KBM-7 (cell line): ENCODE measurements at regions not wholly inside any gene's neighbourhood (a gene's known extent, or its start where the extent isn't known, plus 50 kb on each side); places are given as distances from the start of the nearest gene placed in this dataset.
"Not testable (repeated sequence)": the region's sequence is repeated elsewhere in the genome, so short reads cannot be mapped to it uniquely, and the experiment has no call there.

Experiments
- DNase-seq: peaks from one replicate; pipeline ENCODE4 v3.0.0-alpha.2; 2015
- in situ Hi-C: fragments of 300-500 bp; cut with MboI; formaldehyde crosslinking; loops from 2 replicates; pipeline ENCODE4 v1.14.3; 2020; ENCODE audit warnings: low sequenced_read_pairs, low pct_unique_long_range_greater_than_20kb, mixed read lengths

DNA sequence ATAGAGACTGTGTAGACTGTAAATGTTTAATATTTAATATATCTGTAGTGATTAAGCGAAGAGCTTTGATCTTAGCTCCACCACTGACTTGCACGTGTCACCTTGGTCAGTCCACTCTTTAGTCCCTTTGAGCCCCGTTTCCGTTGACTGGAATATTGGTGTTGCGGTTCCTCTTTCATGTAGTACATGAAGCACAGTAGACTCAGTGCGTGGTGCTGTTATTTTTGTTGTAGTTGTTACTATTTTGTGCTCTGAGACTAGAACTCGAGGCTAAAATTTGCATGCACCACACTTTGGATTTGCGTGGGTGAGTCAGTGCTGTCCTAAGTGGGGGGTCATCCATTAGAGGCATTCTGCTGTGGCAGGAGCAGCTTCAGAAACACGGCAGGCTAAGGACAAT is 291.4 kb downstream of the QKI start:
- no peak for DNase-seq
- in situ Hi-C loops, result no loop called here

DNA sequence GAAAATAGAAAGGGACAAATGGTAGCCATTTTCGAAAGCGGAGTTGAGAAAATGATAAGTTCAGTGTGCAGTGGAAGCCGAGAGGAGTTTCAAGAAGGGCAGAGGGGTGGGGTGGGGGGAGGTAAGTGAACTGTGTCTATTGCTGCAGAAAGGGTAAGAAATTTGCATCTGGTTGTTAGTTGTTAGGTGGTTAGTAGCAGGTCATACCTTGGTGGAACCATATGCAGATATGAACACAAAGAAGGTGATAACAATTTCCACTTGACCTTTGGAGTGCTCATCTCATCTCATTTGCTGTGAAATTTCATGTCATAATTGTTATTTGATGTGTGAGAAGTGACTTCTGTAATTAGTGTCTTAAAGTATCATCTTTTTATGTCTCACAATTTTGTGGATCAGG is 288.2 kb downstream of the QKI start:
- in situ Hi-C loops, result no loop called here
- no peak for DNase-seq

DNA sequence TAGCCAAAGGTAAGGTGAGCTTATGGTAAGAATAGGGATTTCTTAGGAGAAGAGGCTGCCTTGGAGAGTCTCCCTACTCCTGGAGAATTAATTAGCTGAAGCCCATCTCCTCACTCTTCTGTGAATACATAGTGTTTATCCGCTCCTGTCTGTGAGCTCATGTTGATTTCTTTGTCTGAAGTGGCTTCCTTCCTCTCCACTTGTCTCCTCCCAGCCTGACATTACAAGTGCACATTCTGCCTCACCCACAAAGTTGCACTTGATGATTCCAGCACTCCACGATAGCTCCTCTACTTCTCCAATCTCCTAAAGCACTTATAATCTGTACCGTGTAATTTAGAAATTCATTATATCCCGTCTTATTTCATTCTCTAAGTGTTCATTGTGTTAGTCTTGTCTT is 287.2 kb downstream of the QKI start:
- in situ Hi-C loops, result no loop called here
- no peak for DNase-seq

DNA sequence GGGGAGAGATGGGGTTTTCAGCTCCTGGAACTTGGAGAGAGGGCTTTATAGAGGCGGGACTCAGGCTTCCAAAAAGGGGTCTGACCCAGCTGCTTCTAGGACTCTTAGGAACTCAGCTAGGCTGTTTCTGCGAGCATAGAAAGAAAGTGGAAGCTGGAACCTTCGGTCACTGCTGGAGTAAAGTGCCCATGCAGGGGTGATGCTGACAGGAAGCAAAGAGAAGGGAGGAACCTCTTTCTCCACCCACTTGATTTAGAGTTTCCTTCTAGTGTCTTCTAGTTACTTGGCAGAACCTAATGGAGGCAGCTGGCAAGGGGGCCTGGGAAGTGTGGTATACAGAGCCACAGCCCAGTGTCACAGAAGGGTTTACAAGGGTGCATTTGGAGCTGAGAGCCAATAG is 283.6 kb downstream of the QKI start:
- DNase-seq, result no peak
- in situ Hi-C loops, result no loop called here

DNA sequence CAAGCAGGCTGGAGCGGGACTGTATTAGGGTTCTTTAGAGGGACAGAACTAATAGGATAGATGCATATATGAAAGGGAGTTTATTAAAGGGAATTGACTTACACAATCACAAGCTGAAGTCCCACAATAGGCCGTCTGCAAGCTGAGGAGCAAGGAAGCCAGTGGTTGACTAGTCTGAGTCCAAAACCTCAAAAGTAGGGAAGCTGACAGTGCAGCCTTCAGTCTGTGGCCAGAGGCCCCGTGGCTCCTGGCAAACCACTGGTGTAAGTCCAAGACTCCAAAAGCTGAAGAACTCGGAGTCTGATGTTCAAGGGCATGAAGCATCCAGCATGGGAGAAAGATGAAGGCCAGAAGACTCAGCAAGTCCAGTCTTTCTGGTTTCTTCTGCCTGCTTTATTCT is 281.8 kb downstream of the QKI start:
- DNase-seq, in situ Hi-C loops: not testable (repeated sequence)

DNA sequence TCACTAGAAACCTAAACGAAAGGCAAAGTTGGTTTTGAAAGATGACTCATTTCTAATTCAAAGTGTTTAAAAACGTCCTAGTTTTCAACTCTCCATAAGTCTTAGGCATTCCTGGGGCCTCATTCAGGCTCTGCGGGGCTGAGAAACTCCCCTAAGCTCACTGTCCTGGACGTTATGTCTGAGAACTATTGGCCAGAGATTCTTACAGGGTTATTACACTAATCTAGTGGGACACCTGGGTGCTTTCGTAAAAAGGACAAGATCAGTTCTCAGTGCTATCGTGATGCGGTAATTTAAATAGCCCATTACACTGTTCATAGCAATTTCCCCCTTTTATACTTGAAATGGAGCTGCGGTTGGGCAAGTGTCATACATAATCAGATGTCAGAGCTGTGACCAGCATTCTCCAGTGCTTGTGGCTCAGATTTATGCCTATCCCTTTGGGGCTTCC is 280.9 kb downstream of the QKI start:
- in situ Hi-C loops, result no loop called here
- no peak for DNase-seq

DNA sequence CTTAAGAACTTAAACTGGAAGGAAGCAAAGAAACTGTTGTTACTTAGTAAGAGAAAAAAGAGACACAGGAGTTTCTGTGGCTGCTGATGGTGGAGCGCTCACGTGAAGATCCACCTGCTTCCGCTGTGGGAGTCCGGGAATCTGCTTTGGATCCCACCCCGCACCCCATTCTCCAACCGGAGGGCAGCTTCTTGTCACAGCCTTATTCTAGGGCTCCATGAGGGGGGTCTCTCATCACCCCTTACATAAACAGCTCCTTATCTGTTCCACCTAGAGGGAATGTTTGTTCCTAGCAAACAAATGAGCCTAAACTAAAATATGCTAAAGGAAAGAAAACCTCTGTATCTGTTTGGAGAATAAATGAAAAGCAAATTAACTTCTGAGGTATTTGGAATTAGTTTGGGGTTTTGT is 280.5 kb downstream of the QKI start:
- in situ Hi-C loops, result no loop called here
- no peak for DNase-seq

DNA sequence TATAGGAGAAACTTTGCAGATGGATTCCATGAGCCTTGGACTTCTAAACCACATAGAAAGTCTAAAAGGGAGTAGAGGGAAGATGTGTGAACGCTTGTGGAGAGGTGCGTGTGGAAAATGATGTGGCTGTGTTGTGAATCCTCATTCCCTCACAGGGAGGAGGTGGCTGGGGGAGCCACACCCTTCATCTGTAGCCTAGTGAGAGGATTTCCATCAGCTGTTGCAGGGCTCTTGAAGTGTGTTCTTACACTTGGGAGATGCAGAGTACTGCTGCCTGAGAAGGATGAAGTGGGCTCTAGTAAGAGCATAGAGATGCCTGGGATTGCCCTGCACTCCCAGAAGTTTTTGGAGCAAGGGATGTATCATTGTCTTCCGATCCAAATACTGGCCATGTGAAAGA is 279.6 kb downstream of the QKI start:
- no peak for DNase-seq
- in situ Hi-C loops, result no loop called here

DNA sequence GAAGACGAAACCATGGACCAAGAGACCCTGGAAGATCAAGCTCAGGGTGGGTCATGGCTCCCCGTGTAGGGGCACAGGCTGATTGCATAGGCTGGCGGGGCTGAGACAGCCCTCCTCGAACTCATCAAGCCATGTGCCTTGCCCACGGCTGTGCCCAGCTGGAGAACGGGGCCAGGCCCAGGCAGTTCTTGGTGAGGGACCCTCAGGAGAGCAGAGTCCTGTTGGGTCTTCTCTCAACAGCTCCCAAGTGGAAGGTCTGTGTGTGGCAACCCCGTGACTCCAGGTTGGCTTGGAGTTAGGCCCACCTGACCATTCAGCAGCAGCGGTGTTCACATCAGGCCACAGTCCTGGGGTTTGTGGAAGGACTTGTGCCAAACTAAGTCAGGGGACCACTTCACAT is 276.5 kb downstream of the QKI start:
- DNase-seq, result no peak
- in situ Hi-C loops, result no loop called here

DNA sequence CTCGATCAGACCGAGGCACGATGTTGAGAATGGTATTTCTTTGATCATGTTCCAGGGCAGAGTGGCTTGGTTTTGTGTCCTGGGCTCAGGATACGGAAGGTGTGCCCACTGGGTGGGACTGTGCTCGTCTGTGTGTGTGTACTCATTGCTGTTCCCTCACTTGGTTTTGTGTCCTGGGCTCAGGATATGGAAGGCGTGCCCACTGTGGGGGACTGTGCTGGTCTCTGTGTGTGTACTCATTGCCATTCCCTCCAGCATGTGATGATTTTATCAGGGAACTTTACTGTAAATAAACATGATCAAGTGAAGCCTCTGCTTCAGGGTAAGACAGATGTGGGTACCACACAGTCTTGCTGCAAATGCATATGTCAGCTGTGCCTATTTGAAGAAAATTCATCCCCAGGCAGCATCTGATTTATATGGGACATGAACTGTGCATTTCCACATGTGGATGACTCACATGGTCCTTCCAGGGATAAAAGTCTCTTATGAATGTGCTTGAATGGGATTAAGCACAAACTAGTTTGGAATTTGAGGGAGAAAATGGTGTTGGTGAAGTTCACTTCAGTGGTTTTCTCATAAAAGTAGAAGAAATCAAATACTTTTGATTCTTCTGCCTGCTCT is 274.3 kb downstream of the QKI start:
- DNase-seq, result no peak
- in situ Hi-C loops, result no loop called here

DNA sequence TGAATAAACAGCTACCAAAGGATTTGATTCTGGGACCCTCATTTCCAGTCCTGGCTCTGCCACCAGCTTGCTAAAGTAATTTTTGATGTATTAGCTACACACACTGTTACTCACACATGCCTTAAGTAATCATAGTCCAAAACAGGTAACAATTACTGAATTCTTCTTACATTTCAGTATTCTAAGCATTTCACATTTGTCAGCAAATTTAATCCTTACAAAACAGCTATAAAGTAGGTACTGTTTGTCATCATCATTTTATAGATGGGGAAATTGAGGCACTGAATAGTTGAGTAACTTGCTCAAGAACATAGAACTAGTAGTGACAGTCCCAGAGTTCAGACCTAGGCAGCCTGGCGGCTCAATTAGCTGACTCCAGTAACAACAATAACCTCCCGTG is 272.6 kb downstream of the QKI start:
- DNase-seq, result no peak
- in situ Hi-C loops, result no loop called here

DNA sequence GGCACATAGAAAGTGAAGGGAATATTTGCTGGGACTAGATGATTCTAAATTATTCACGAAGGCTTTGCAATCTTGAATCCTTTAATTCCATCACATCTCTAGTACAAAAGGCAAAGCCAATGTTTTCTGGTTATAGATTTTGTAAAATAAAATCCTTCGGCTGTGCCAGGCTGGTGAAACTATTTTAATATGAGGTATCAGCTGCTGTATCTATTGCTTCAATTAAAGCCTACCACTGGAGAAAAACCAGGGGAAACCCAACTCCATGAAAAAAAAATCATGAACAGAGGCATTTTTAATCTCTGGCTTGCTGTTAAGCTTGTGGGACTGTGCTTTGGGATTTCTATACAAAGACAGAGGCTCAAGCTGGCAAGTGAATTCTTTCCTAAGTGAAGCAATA is 271.8 kb downstream of the QKI start:
- in situ Hi-C loops, result no loop called here
- no peak for DNase-seq

DNA sequence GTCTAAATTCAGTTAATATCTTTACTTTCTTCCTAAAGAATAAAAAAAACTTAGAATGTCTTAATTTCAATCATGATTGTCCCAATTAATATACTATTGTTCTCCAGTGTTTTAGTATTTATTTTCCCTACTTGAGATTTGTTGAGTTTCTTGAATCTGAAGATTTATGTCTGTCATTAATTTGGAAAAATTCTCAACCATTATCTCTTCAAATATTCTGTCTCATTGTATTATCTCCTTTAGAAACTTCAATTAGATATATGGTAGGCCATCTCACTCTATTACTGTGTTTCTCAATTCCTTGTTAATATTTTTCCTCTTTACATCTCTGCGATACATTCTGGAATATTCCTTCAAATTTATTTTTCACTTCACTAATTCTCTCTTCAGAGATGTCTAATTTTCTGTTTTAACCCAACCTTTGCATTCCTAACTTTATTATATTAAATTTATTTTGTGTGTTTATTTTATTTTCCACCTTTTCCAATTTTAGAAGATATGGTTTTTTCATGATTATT is 268.6 kb downstream of the QKI start:
- in situ Hi-C loops, result no loop called here

DNA sequence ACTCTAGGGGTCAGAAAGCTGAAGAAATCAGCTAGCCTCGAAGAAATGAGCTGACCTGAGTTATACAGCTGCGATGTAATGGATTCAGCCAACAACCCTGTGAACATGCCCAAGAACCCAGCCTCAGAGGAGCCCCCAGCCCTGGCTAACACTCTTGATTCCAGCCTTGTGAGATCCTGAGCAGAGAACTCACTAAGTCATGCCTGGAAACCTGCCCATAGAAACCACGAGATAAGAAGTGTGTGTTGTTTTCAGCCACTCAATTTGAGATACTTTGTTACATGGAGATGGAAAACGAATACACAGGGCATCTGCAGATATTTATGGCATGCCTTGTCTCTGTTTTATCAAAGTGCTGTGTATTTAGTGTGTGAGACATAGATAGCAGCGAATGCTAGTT is 265.2 kb downstream of the QKI start:
- in situ Hi-C loops, result no loop called here

More for the DNA sequence above, 268.6 kb downstream of the QKI start:
- no peak for DNase-seq

DNA sequence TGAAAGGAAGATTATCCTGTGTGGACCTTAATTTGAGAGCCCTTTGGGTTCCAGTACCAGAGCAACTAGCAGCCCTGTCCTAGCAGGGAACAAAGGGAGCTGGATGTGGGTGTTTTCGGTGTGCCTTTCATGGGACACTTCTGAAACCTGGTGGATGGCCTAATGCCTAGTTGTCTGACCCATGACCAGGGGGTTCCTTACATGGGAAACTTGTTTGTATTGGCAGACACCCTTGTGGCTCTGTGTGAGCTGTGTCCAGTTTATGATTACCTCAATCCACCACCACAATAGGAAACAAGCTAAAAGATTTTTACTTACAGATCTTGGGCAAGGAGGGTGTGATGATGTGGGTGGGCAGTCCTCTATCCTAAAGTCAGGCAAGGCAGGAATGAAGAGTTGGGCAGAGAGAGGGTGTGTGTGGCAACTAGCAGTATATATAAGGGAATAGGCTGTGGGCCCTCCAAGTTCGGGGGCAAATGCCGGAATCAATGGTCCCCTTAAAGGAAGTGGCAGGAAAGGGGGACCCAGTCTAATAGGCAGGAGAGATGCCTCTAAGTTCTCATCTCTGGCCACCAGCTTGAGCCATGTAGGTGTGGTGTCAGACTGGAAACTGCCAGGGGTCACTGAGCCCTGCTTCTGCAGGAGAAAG is 264.6 kb downstream of the QKI start:
- no peak for DNase-seq
- in situ Hi-C loops, result no loop called here

More for the DNA sequence above, 265.2 kb downstream of the QKI start:
- DNase-seq, result no peak

DNA sequence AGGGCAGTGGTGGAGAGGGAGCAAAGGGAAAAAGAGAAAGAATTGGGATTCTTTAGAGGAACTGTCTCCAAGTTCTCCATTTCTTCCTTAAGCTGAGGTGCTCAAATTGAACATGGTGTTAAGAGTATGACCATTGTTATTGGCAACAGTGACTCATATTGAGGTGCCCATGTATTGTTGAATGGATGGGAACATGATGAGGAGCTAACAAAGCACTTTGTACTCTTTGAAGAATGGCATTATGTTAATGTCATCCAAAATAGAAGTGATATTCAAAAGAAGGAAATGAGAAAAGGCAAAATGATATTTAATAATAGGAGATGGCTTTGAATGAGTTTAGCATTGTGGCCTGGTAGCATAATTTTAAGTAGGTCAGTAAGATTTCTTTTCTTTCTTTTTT is 261.1 kb downstream of the QKI start:
- in situ Hi-C loops, result no loop called here

DNA sequence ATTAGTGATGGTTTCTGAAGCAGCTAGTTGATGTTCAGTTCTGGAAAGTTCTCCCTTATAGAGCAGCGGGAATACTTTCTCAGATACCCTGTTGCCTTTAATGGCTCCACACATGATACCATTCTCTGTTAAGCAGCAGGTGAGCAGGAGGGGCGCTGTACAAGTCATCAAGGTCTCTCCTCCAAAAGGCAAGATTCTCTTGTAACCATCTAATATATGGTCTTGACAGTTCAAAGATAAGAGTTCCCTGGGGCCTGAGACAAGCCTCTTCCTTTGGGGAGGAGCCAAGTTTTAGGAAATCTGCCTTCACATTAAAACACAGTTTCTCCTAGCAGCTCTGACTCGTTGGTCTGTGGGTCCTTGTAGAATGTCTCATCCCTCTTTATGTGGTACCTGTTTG is 258.2 kb downstream of the QKI start:
- in situ Hi-C loops, result no loop called here
- no peak for DNase-seq

More for the DNA sequence above, 261.1 kb downstream of the QKI start:
- DNase-seq, result no peak

DNA sequence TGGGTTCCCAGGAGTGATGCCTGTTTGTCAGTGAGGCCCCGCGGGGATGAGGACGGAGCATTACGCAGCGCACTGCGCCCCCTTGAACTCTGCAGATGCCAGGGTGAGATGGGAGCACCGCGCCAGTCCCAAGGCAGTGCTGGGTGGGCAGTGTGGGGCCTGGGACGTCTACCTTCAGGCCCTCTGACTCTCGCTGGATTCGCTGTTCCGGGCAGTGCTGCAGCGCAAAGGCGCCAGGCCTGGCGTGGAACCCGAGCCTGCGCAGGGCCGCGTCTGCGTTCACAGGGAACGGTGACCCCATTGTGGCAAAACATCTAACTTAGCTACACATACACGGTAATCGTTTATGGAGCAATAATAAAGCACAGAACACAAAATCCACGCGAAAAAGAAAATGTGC is 257.3 kb downstream of the QKI start:
- DNase-seq, result no peak
- in situ Hi-C loops, result no loop called here

DNA sequence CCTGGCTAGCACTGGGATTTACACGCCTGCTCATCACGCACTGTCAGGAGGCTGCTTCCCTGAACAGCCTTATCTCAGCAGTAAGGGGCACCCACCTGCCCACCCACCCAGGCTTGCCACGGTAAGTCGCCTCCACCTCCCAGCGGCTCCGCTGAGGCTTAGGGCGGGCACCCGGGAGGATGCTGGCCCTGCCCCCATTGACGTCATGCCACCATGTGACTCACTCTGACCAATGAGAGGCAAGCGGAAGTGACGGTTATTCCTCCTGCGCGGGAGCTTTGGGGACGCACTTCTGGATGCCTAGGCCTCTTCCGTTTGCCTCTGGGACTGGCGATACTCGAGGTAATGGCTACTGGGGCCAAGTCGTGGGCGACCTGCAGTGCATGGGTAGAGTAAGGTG is 256.8 kb downstream of the QKI start:
- in situ Hi-C loops, result no loop called here

DNA sequence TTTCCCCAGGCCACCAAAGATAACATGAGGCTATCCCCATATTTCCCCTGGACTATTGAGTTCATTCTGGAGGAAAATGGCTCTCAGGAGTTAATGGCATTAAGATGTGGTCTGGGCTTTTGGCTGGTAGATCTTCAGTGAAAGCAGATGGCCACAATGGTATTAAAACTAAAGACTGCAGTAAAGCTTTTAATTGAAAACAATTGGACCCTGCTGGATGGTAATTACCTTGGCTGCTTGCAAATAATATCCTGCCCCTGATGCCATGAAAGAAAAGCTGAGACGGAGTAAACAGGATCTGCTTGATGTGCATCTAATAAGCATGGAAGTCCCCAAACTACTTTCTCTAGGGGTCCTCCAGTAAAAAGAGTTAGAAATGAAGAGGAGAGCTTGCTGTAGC is 255.8 kb downstream of the QKI start:
- no peak for DNase-seq
- in situ Hi-C loops, result no loop called here

More for the DNA sequence above, 256.8 kb downstream of the QKI start:
- DNase-seq, result no peak

DNA sequence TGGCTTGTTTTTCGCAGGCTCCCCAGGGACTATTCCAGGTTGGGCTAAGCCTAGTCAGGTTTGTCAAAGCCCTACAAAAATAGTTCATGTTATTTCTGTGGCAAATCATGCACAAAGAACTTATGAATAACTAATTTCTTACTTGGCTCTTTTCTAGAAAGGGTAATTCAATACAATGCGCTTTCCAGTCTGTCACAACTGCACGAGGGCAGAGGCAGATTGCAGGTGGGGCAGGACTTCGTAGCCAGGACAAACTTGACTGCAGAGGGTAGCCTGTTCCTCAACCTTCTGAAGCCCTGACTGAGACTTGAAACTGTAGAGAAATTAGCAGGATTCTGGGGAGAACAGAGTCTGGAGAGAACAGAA is 253.5 kb downstream of the QKI start:
- no peak for DNase-seq
- in situ Hi-C loops, result no loop called here
